Hepatocyte (in vitro differentiated cells): ENCODE measurements at regions not wholly inside any gene's neighbourhood (a gene's known extent, or its start where the extent isn't known, plus 50 kb on each side); places are given as distances from the start of the nearest gene placed in this dataset.

Source experiments
- DNase-seq: peaks from one replicate; pipeline ENCODE4 v3.0.0-alpha.2; 2016; ENCODE audit warnings: low spot score
- H2AFZ ChIP-seq: fragments of 200-600 bp; sonication (generic); 2 replicates; pipeline ENCODE4 v1.6.0; 2016; ENCODE audit warnings: antibody characterized with exemption, mild to moderate bottlenecking
- H3K27ac ChIP-seq: fragments of 200-600 bp; sonication (generic); 2 replicates; pipeline ENCODE4 v1.5.1; 2016; ENCODE audit warnings: mild to moderate bottlenecking
- H3K27me3 ChIP-seq: fragments of 200-600 bp; sonication (generic); 2 replicates; pipeline ENCODE4 v1.6.1; 2016
- H3K36me3 ChIP-seq: fragments of 200-600 bp; sonication (generic); replicated peaks from 2 replicates; pipeline ENCODE4 v1.5.1; 2016; ENCODE audit warnings: low read depth; ENCODE audit not compliant: insufficient read depth
- H3K4me1 ChIP-seq: fragments of 200-600 bp; sonication (generic); 2 replicates; pipeline ENCODE4 v1.5.1; 2016; ENCODE audit warnings: mild to moderate bottlenecking, moderate library complexity; ENCODE audit not compliant: insufficient read depth
- H3K4me2 ChIP-seq: fragments of 200-600 bp; sonication (generic); 2 replicates; pipeline ENCODE4 v1.6.0; 2016
- H3K4me3 ChIP-seq: fragments of 200-600 bp; sonication (generic); 2 replicates; pipeline ENCODE4 v1.5.1; 2016; ENCODE audit warnings: mild to moderate bottlenecking
- H3K79me2 ChIP-seq: fragments of 200-600 bp; sonication (generic); 2 replicates; pipeline ENCODE4 v1.6.0; 2017; ENCODE audit warnings: mild to moderate bottlenecking
- H3K9me2 ChIP-seq: fragments of 200-600 bp; sonication (generic); replicated peaks from 2 replicates; pipeline ENCODE4 v1.6.0; 2017; ENCODE audit warnings: mild to moderate bottlenecking; ENCODE audit not compliant: insufficient read depth
- H3K9me3 ChIP-seq: fragments of 200-600 bp; sonication (generic); 2 replicates; pipeline ENCODE4 v1.5.1; 2016; ENCODE audit warnings: low read depth, mild to moderate bottlenecking
- H4K20me1 ChIP-seq: fragments of 200-600 bp; sonication (generic); 2 replicates; pipeline ENCODE4 v1.6.0; 2016; ENCODE audit warnings: mild to moderate bottlenecking; ENCODE audit not compliant: insufficient read depth, poor library complexity, severe bottlenecking
- EZH2 ChIP-seq: fragments of 200-600 bp; sonication (generic); IDR thresholded peaks from 2 replicates; pipeline ENCODE4 v1.6.1; 2016; ENCODE audit warnings: antibody characterized with exemption, mild to moderate bottlenecking, borderline replicate concordance
- EZH2phosphoT487 ChIP-seq: fragments of 200-600 bp; sonication (generic); IDR thresholded peaks from one replicate; pipeline ENCODE4 v1.6.1; 2018; ENCODE audit warnings: antibody characterized with exemption, mild to moderate bottlenecking, low read depth, moderate library complexity; ENCODE audit not compliant: unreplicated experiment, severe bottlenecking
- WGBS: methylation state at CpG from one replicate; pipeline ENCODE4 v1.1.6; 2016; ENCODE audit warnings: low lambda C conversion rate; ENCODE audit errors: missing lambda C conversion rate; 5-methylcytosine and 5-hydroxymethylcytosine counted together
- TF ChIP-seq, protein P1 (sequence below): fragments of 200-600 bp; sonication (generic); IDR thresholded peaks from 2 replicates; pipeline ENCODE4 v1.5.1; 2016; ENCODE audit warnings: antibody characterized with exemption, mild to moderate bottlenecking; ENCODE audit not compliant: poor library complexity

DNA sequence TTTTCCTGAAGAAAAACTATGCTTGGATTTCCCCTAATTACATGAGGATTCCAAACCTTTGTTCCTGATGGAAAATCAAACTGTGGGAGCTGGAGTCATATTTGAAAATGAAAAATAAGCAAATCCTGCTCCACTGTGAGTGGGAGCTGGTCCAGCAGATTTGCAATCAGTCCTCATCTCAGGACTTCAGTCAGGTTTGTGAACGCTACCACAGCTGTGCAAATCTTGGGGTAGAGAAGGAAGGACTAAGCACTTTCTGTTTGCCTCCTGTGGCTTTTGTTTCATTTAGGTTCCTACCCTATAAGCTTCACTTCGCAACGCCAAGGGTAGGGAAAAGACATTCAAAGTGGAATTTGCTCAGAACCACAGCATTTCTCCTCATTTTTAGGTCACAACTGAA lies 238.2 kb downstream of the TUSC7 start:
- Histone ChIP-seq H3K79me2 (no peaks in the 10 kb centered on the region), H2AFZ (no peak overlapping the region), H3K4me3 (no peak overlapping the region), H3K9me2 (no peaks in the 10 kb centered on the region), H3K4me1 (no peaks in the 10 kb centered on the region), H4K20me1 (no peaks in the 10 kb centered on the region), H3K4me2 (no peak overlapping the region), H3K27me3 (no peaks in the 10 kb centered on the region), H3K36me3 (no peaks in the 10 kb centered on the region), H3K9me3 (peaks cover 6% of the 10 kb centered on the region), H3K27ac (no peak overlapping the region)
- WGBS = 70% methylated on average over 3 of the region's 3 CpGs
- TF ChIP-seq EZH2 = no peak
- TF ChIP-seq EZH2phosphoT487 = no peak
- TF ChIP-seq, protein P1, sequence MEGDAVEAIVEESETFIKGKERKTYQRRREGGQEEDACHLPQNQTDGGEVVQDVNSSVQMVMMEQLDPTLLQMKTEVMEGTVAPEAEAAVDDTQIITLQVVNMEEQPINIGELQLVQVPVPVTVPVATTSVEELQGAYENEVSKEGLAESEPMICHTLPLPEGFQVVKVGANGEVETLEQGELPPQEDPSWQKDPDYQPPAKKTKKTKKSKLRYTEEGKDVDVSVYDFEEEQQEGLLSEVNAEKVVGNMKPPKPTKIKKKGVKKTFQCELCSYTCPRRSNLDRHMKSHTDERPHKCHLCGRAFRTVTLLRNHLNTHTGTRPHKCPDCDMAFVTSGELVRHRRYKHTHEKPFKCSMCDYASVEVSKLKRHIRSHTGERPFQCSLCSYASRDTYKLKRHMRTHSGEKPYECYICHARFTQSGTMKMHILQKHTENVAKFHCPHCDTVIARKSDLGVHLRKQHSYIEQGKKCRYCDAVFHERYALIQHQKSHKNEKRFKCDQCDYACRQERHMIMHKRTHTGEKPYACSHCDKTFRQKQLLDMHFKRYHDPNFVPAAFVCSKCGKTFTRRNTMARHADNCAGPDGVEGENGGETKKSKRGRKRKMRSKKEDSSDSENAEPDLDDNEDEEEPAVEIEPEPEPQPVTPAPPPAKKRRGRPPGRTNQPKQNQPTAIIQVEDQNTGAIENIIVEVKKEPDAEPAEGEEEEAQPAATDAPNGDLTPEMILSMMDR = no peak
- no peak for DNase-seq

DNA sequence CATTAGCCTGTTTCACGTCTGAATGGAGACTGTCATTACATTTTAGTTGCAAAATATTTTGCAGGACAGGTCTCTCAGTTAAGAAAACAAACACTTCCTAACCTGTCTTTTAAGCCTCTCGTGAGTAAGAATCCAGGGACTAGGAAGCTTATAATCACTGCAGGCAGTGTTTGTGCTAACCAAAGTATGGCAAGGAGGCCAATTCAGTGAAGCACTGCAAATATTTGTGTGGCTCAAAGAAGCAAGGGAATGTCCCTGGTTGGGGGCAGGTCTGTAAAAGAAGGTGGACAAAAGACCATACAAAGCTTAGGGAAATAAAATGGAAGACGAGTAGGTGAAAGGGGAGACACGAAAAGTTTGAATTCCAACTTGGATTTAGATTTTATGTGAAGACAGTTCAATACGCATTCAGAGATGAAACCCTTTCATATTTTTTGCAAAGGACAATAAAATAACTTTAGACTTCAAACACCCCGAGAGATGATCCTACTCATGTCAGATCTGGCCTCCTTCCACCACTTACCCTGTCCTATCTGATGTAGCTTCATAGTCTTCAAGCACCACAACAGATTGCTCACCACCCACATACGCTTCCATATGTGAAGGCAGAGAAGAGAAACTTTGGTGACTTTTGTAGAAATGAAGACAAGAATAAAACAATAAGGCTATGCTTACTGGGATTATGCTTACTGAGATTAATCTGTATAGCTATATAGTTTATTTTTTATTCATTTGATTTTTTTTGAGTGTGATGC lies 240.9 kb downstream of the TUSC7 start:
- no peaks in the 10 kb centered on the region for H3K4me1 ChIP-seq
- no peaks in the 10 kb centered on the region for H3K79me2 ChIP-seq
- no peak for DNase-seq
- H3K9me2 ChIP-seq = no peaks in the 10 kb centered on the region
- H3K4me3 ChIP-seq = no peak overlapping the region
- no peak overlapping the region for H3K27ac ChIP-seq
- WGBS = 65% methylated on average over 7 of the region's 7 CpGs
- TF ChIP-seq, protein P1 = no peak
- TF ChIP-seq EZH2 = no peak
- no peak for TF ChIP-seq EZH2phosphoT487
- no peaks in the 10 kb centered on the region for H3K27me3 ChIP-seq
- no peak overlapping the region for H3K4me2 ChIP-seq
- no peak overlapping the region for H2AFZ ChIP-seq
- H3K9me3 ChIP-seq = no peaks in the 10 kb centered on the region
- H3K36me3 ChIP-seq = no peaks in the 10 kb centered on the region
- H4K20me1 ChIP-seq = no peaks in the 10 kb centered on the region

DNA sequence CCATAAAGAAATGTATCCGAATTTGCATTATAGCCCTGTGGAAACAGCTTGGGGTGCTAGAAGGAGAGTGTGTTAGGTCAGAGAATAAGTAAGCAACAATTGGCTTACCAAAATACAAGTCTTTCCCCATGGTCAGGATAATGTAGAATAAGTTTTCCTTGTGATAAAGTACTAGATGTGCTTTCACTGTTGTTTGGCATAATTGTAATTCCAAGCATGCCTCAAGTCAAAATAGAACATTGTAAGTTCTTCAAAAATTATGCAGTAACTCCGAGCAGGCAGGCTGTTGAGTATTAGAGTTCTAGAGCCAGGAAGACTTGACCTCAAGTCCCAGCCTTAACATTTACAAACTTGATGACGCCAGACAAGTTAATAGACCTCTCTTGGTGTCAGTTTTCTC lies 242.0 kb downstream of the TUSC7 start:
- Histone ChIP-seq H3K27me3 (no peaks in the 10 kb centered on the region), H3K4me2 (no peak overlapping the region), H3K4me1 (no peaks in the 10 kb centered on the region), H3K36me3 (no peaks in the 10 kb centered on the region), H2AFZ (no peak overlapping the region), H3K9me3 (no peaks in the 10 kb centered on the region), H3K79me2 (no peaks in the 10 kb centered on the region), H3K27ac (no peak overlapping the region), H4K20me1 (no peaks in the 10 kb centered on the region), H3K9me2 (no peaks in the 10 kb centered on the region), H3K4me3 (no peak overlapping the region)
- DNase-seq = no peak
- WGBS = 75% methylated on average over 3 of the region's 3 CpGs
- TF ChIP-seq, protein P1 = no peak
- TF ChIP-seq EZH2 (no peak), EZH2phosphoT487 (no peak)
